Endothelial cell of umbilical vein (primary cell): ENCODE measurements at regions not wholly inside any gene's neighbourhood (a gene's known extent, or its start where the extent isn't known, plus 50 kb on each side); places are given as distances from the start of the nearest gene placed in this dataset.

Source experiments
- BruUV-seq: library from RNA; stranded (reverse); fragments of 400-500 nt; replicated peaks from 2 replicates; lab custom pipeline; 2021; lab: Mats Ljungman, UMichigan
- CTCF ChIA-PET: fragments of 300-600, 350-600 bp; sonication (Branson Sonifier 250); formaldehyde crosslinking; loops from one replicate; lab custom pipeline; 2021; ENCODE audit warnings: antibody characterized with exemption, inconsistent platforms; lab: Charles Lee
- POLR2A ChIA-PET: fragments of 300-600, 350-600 bp; sonication (Branson Sonifier 250); formaldehyde crosslinking; loops from one replicate; lab custom pipeline; 2021; ENCODE audit warnings: antibody characterized with exemption, inconsistent platforms; lab: Charles Lee
- DNase-seq: peaks from one replicate; pipeline ENCODE4 v3.0.0-alpha.2; 2011; ENCODE audit warnings: low read depth, low spot score
- FAIRE-seq: peaks from 2 replicates; lab custom pipeline; 2011; peaks lifted over from hg19 to GRCh38; lab: Jason Lieb, UNC
- H2AFZ ChIP-seq: 2 replicates; pipeline ENCODE4 v1.6.0; 2012; ENCODE audit warnings: low read depth, low read length, control low read depth, inconsistent platforms
- H3K27ac ChIP-seq: 2 replicates; pipeline ENCODE4 v1.5.1; 2011; ENCODE audit warnings: low read depth, mild to moderate bottlenecking, control low read depth, low read length, moderate library complexity; ENCODE audit not compliant: insufficient read depth
- H3K27me3 ChIP-seq, 2 experiments: 2 replicates each; pipeline versions ENCODE4 v1.6.0 to v1.6.1; 2011; ENCODE audit warnings: low read length in 2 of 2, mixed read lengths in 1 of 2; ENCODE audit not compliant: control insufficient read depth in 2 of 2, insufficient read depth in 2 of 2
- H3K36me3 ChIP-seq, 2 experiments: 2 replicates in 1 of 2; 3 replicates in 1 of 2; pipeline ENCODE4 v1.5.1; 2011; ENCODE audit warnings: low read length in 2 of 2, mild to moderate bottlenecking in 1 of 2, moderate library complexity in 1 of 2; ENCODE audit not compliant: control insufficient read depth in 2 of 2, insufficient read depth in 2 of 2; ENCODE audit errors: extremely low read depth in 1 of 2
- H3K4me1 ChIP-seq: 3 replicates; pipeline ENCODE4 v1.5.1; 2011; ENCODE audit warnings: mild to moderate bottlenecking, low read length; ENCODE audit not compliant: control insufficient read depth, insufficient read depth; ENCODE audit errors: extremely low read depth
- H3K4me2 ChIP-seq: 2 replicates; pipeline ENCODE4 v1.6.1; 2011; ENCODE audit warnings: low read length, control low read depth, mixed read lengths; ENCODE audit not compliant: insufficient read depth
- H3K4me3 ChIP-seq, 3 experiments: fragments of 200-600 bp in 1 of 3; sonication (generic), shearing (Covaris generic) in 1 of 3; replicated peaks in 1 of 3; 2 replicates each; pipeline ENCODE4 v1.5.1; 2011 to 2016; ENCODE audit warnings: control low read depth in 3 of 3, low read length in 3 of 3, mild to moderate bottlenecking in 2 of 3, inconsistent platforms in 1 of 3, low read depth in 1 of 3, moderate library complexity in 1 of 3; ENCODE audit not compliant: insufficient read depth in 1 of 3
- H3K79me2 ChIP-seq: 2 replicates; pipeline ENCODE4 v1.6.0; 2012; ENCODE audit warnings: low read length, inconsistent platforms; ENCODE audit not compliant: control insufficient read depth, insufficient read depth
- H3K9ac ChIP-seq: replicated peaks from 2 replicates; pipeline ENCODE3; 2011; ENCODE audit warnings: low read length, control low read depth; ENCODE audit not compliant: insufficient read depth; ENCODE audit errors: extremely low read depth
- H3K9me1 ChIP-seq: replicated peaks from 3 replicates; pipeline ENCODE4 v1.6.0; 2011; ENCODE audit warnings: mild to moderate bottlenecking, low read length; ENCODE audit not compliant: control insufficient read depth, insufficient read depth; ENCODE audit errors: extremely low read depth
- H3K9me3 ChIP-seq: replicated peaks from 2 replicates; pipeline ENCODE4 v1.5.1; 2012; ENCODE audit warnings: low read length, inconsistent platforms; ENCODE audit not compliant: control insufficient read depth, insufficient read depth
- H4K20me1 ChIP-seq: replicated peaks from 2 replicates; pipeline ENCODE3; 2011; ENCODE audit warnings: mild to moderate bottlenecking, low read length; ENCODE audit not compliant: control insufficient read depth, insufficient read depth; ENCODE audit errors: extremely low read depth
- FOS ChIP-seq: IDR thresholded peaks from 2 replicates; pipeline ENCODE4 v1.6.1; 2011; ENCODE audit warnings: mild to moderate bottlenecking, low read length, moderate library complexity, borderline replicate concordance; ENCODE audit not compliant: insufficient read depth
- GATA2 ChIP-seq: IDR thresholded peaks from 2 replicates; pipeline ENCODE4 v1.7.0; 2011; ENCODE audit warnings: low read depth, mild to moderate bottlenecking, moderate library complexity, mixed read lengths, low read length; ENCODE audit not compliant: insufficient read length, insufficient read depth
- JUN ChIP-seq: IDR thresholded peaks from 2 replicates; pipeline ENCODE4 v1.6.1; 2011; ENCODE audit warnings: borderline replicate concordance, low read depth; ENCODE audit not compliant: insufficient read length, insufficient read depth
- POLR2A ChIP-seq: IDR thresholded peaks from 2 replicates; pipeline ENCODE4 v1.6.1; 2012; ENCODE audit warnings: low read depth, mild to moderate bottlenecking, control low read depth, low read length
- POLR2AphosphoS5 ChIP-seq: IDR thresholded peaks from 2 replicates; pipeline ENCODE4 v1.6.1; 2012; ENCODE audit warnings: low read depth, mild to moderate bottlenecking, control low read depth, low read length, moderate library complexity; ENCODE audit not compliant: insufficient read depth
- dilution Hi-C: fragments of 300-500 bp; cut with MboI; formaldehyde crosslinking; loops from one replicate; pipeline ENCODE4 v1.15.0; 2019; ENCODE audit warnings: low sequenced_read_pairs; ENCODE audit not compliant: extremely low pct_ligation_motif_present
- intact Hi-C: fragments of 100-400 bp; cut with micrococcal nuclease; formaldehyde crosslinking; loops from one replicate; pipeline ENCODE4 v1.10.0; 2022
- TF ChIP-seq, protein P1 (sequence below), 2 donors: IDR thresholded peaks; 1 replicate in 1 of 2; 2 replicates in 1 of 2; pipeline ENCODE4 v1.5.1; 2011; ENCODE audit warnings: low read length in 2 of 2, mild to moderate bottlenecking in 2 of 2, moderate library complexity in 2 of 2, control low read depth in 1 of 2, inconsistent platforms in 1 of 2, low read depth in 1 of 2; ENCODE audit not compliant: insufficient read depth in 1 of 2; ENCODE audit errors: extremely low read depth in 1 of 2
- TF ChIP-seq, protein P2 (sequence below): IDR thresholded peaks from 2 replicates; pipeline ENCODE4 v1.6.1; 2011; ENCODE audit not compliant: insufficient read depth, insufficient read length

DNA sequence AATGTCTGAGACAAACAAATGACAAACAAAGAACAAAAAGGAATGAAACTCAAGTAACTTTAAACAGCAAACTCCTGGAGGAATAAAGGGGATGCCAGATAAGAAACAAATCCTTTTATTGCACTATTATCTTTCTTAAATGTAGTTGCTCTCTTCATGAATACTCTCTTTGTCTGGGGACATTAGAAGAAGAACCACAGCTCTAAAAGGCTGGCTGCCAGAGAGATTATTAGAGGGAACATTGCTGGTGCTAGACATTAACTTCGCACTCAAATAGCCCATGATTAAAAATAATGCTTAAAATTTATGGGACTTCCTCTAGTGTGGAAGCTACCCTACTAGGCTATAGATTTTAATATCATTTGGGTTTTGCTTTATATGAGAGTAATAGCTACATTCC lies 1330.4 kb downstream of the XPNPEP1 start:
- H3K4me3 ChIP-seq: no peak overlapping the region
- H3K9me3 ChIP-seq: no peaks in the 10 kb centered on the region
- intact Hi-C loops (no loop called here), dilution Hi-C loops (no loop called here)
- no peaks in the 10 kb centered on the region for H3K36me3 ChIP-seq
- H3K4me2 ChIP-seq: no peak overlapping the region
- no peak for TF ChIP-seq JUN
- no peak for TF ChIP-seq POLR2AphosphoS5
- CTCF ChIA-PET: no interaction called here
- no peaks in the 10 kb centered on the region for H3K9me1 ChIP-seq
- no TSS peak for BruUV-seq
- no peak overlapping the region for H2AFZ ChIP-seq
- H3K27ac ChIP-seq: no peak overlapping the region
- no peak for DNase-seq
- POLR2A ChIA-PET: no interaction called here
- H3K9ac ChIP-seq: no peak overlapping the region
- H3K4me1 ChIP-seq: no peaks in the 10 kb centered on the region
- H3K79me2 ChIP-seq: no peaks in the 10 kb centered on the region
- no peak for FAIRE-seq
- no peaks in the 10 kb centered on the region for H3K27me3 ChIP-seq
- no peaks in the 10 kb centered on the region for H4K20me1 ChIP-seq

DNA sequence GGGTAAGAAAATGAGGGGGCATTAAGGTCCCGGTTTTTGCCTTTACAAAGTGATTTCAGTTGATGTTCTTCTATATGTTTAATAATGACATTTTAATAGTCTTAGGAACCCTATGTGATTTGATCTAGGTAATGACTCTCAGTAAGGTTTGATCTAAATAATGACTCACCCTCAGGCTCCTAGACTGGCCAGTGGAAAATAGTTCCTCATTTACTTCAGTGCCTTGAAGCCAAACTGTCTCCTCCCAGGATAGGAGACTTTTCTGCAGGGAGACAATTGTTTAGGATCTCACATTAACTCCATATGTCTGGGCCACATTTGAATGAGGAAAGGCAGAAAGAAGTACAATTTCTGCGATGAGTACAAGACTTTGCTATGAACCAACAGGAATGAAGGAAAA lies 1331.9 kb downstream of the XPNPEP1 start:
- Histone ChIP-seq H3K9me1 (no peaks in the 10 kb centered on the region), H2AFZ (no peak overlapping the region), H3K9me3 (no peaks in the 10 kb centered on the region), H3K27me3 (no peaks in the 10 kb centered on the region), H4K20me1 (no peaks in the 10 kb centered on the region), H3K79me2 (no peaks in the 10 kb centered on the region), H3K4me1 (no peaks in the 10 kb centered on the region), H3K27ac (no peak overlapping the region), H3K4me2 (no peak overlapping the region), H3K9ac (no peak overlapping the region), H3K36me3 (no peaks in the 10 kb centered on the region), H3K4me3 (no peak overlapping the region)
- intact Hi-C loops: no loop called here
- TF ChIP-seq, protein P1, sequence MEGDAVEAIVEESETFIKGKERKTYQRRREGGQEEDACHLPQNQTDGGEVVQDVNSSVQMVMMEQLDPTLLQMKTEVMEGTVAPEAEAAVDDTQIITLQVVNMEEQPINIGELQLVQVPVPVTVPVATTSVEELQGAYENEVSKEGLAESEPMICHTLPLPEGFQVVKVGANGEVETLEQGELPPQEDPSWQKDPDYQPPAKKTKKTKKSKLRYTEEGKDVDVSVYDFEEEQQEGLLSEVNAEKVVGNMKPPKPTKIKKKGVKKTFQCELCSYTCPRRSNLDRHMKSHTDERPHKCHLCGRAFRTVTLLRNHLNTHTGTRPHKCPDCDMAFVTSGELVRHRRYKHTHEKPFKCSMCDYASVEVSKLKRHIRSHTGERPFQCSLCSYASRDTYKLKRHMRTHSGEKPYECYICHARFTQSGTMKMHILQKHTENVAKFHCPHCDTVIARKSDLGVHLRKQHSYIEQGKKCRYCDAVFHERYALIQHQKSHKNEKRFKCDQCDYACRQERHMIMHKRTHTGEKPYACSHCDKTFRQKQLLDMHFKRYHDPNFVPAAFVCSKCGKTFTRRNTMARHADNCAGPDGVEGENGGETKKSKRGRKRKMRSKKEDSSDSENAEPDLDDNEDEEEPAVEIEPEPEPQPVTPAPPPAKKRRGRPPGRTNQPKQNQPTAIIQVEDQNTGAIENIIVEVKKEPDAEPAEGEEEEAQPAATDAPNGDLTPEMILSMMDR (IDR thresholded peaks at IDR 0.05; ENCODE audit: extremely low read depth in 1 of 2, insufficient read depth in 1 of 2, low read depth in 1 of 2, low read length in 2 of 2): no peak
- TF ChIP-seq FOS: no peak
- no peak for TF ChIP-seq POLR2AphosphoS5
- TF ChIP-seq, protein P2, sequence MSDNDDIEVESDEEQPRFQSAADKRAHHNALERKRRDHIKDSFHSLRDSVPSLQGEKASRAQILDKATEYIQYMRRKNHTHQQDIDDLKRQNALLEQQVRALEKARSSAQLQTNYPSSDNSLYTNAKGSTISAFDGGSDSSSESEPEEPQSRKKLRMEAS: no peak
- no peak for TF ChIP-seq JUN
- no peak for TF ChIP-seq GATA2
- no peak for TF ChIP-seq POLR2A
- POLR2A ChIA-PET: no interaction called here
- DNase-seq (no peak), FAIRE-seq (no peak)
- dilution Hi-C loops: no loop called here
- CTCF ChIA-PET: no interaction called here
- no TSS peak for BruUV-seq
